ENCODE measurements at regions not wholly inside any gene's neighbourhood (a gene's known extent, or its start where the extent isn't known, plus 50 kb on each side); places are given as distances from the start of the nearest gene placed in this dataset.

- TF ChIP-seq, protein P1, sequence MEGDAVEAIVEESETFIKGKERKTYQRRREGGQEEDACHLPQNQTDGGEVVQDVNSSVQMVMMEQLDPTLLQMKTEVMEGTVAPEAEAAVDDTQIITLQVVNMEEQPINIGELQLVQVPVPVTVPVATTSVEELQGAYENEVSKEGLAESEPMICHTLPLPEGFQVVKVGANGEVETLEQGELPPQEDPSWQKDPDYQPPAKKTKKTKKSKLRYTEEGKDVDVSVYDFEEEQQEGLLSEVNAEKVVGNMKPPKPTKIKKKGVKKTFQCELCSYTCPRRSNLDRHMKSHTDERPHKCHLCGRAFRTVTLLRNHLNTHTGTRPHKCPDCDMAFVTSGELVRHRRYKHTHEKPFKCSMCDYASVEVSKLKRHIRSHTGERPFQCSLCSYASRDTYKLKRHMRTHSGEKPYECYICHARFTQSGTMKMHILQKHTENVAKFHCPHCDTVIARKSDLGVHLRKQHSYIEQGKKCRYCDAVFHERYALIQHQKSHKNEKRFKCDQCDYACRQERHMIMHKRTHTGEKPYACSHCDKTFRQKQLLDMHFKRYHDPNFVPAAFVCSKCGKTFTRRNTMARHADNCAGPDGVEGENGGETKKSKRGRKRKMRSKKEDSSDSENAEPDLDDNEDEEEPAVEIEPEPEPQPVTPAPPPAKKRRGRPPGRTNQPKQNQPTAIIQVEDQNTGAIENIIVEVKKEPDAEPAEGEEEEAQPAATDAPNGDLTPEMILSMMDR (IDR thresholded peaks at IDR 0.05; ENCODE audit: insufficient read depth in 1 of 2, low read depth in 1 of 2, low read length in 1 of 2, severe bottlenecking in 1 of 2, unreplicated experiment in 1 of 2) = no peak
- no peaks in the 10 kb centered on the region for H3K27me3 ChIP-seq (replicated peaks; ENCODE audit: control insufficient read depth, insufficient read depth, low read length)
- CTCF ChIA-PET = no interaction called here
- BruUV-seq (replicated peaks) = no TSS peak
- peaks cover 17% of the 10 kb centered on the region for H3K9me3 Mint-ChIP-seq (ENCODE audit: unreplicated experiment)
- no peaks in the 10 kb centered on the region for H3K4me1 Mint-ChIP-seq (ENCODE audit: low read depth, unreplicated experiment)
- H3K4me3 Mint-ChIP-seq (ENCODE audit: unreplicated experiment) = no peak overlapping the region
- H3K4me1 ChIP-seq = no peaks in the 10 kb centered on the region
- no peaks in the 10 kb centered on the region for H3K36me3 ChIP-seq (ENCODE audit: control insufficient read depth, insufficient read depth, low read length)
- no peak for DNase-seq
- no peak overlapping the region for H3K27ac Mint-ChIP-seq (ENCODE audit: unreplicated experiment)
- POLR2A ChIA-PET = no interaction called here
- intact Hi-C loops (cut with micrococcal nuclease; ENCODE audit: unreplicated experiment) = no loop called here
- no peaks in the 10 kb centered on the region for H3K27me3 Mint-ChIP-seq (ENCODE audit: insufficient read depth, unreplicated experiment)
- H3K36me3 Mint-ChIP-seq (ENCODE audit: insufficient read depth, unreplicated experiment) = no peaks in the 10 kb centered on the region
- no peak overlapping the region for H3K4me3 ChIP-seq (ENCODE audit: low read depth, low read length)
- H3K9me3 ChIP-seq = peaks cover 7% of the 10 kb centered on the region
These were observed 420.3 kb downstream of the CCDC91 start for GRCh38 chr12:28610401-28611114.

- CTCF ChIA-PET = no interaction called here
- Histone ChIP-seq H3K4me3 (ENCODE audit: low read depth, low read length) (no peak overlapping the region), H3K27me3 (replicated peaks; ENCODE audit: control insufficient read depth, insufficient read depth, low read length) (no peaks in the 10 kb centered on the region), H3K36me3 (ENCODE audit: control insufficient read depth, insufficient read depth, low read length) (no peaks in the 10 kb centered on the region), H3K9me3 (peaks cover 7% of the 10 kb centered on the region), H3K4me1 (no peaks in the 10 kb centered on the region)
- TF ChIP-seq, protein P1 (IDR thresholded peaks at IDR 0.05; ENCODE audit: insufficient read depth in 1 of 2, low read depth in 1 of 2, low read length in 1 of 2, severe bottlenecking in 1 of 2, unreplicated experiment in 1 of 2) = no peak
- DNase-seq = no peak
- H3K4me3 Mint-ChIP-seq (ENCODE audit: unreplicated experiment) = no peak overlapping the region
- no peaks in the 10 kb centered on the region for H3K4me1 Mint-ChIP-seq (ENCODE audit: low read depth, unreplicated experiment)
- H3K36me3 Mint-ChIP-seq (ENCODE audit: insufficient read depth, unreplicated experiment) = no peaks in the 10 kb centered on the region
- intact Hi-C loops (cut with micrococcal nuclease; ENCODE audit: unreplicated experiment) = no loop called here
- BruUV-seq (replicated peaks) = no TSS peak
- POLR2A ChIA-PET = no interaction called here
- H3K27me3 Mint-ChIP-seq (ENCODE audit: insufficient read depth, unreplicated experiment) = peaks cover under 1% of the 10 kb centered on the region
- peaks cover 21% of the 10 kb centered on the region for H3K9me3 Mint-ChIP-seq (ENCODE audit: unreplicated experiment)
- no peak overlapping the region for H3K27ac Mint-ChIP-seq (ENCODE audit: unreplicated experiment)
These were observed 420.8 kb downstream of the CCDC91 start for GRCh38 chr12:28611115-28611435.

DNA sequence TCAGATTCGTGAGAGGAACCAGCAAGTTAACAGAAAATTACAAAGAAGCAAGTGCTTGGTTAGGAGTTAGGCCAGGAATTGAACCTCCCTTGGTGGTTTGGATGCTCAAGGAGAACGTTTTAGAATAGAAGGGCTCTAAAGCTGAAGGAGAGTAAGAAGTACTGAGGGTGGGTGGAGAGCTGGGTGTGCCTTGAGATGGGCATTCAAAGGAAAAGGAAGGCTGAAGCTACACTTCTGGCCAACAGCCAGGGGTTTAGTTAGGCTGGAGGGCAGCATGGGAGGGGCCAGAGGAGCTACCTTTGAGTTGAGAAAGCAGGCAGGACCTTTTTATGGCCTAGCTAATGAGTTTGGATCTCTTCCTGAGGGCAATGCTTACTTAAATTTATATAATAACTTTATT lies 421.2 kb downstream of the CCDC91 start:
- peaks cover 4% of the 10 kb centered on the region for H3K27me3 Mint-ChIP-seq (ENCODE audit: insufficient read depth, unreplicated experiment)
- intact Hi-C loops (cut with micrococcal nuclease; ENCODE audit: unreplicated experiment) = no loop called here
- no peak overlapping the region for H3K4me3 Mint-ChIP-seq (ENCODE audit: unreplicated experiment)
- no peak for DNase-seq
- POLR2A ChIA-PET = no interaction called here
- H3K36me3 Mint-ChIP-seq (ENCODE audit: insufficient read depth, unreplicated experiment) = no peaks in the 10 kb centered on the region
- no peak overlapping the region for H3K4me3 ChIP-seq (ENCODE audit: low read depth, low read length)
- CTCF ChIA-PET = no interaction called here
- H3K9me3 Mint-ChIP-seq (ENCODE audit: unreplicated experiment) = peaks cover 24% of the 10 kb centered on the region
- TF ChIP-seq, protein P1 (IDR thresholded peaks at IDR 0.05; ENCODE audit: insufficient read depth in 1 of 2, low read depth in 1 of 2, low read length in 1 of 2, severe bottlenecking in 1 of 2, unreplicated experiment in 1 of 2) = no peak
- no peaks in the 10 kb centered on the region for H3K4me1 ChIP-seq
- no peaks in the 10 kb centered on the region for H3K36me3 ChIP-seq (ENCODE audit: control insufficient read depth, insufficient read depth, low read length)
- H3K27me3 ChIP-seq (replicated peaks; ENCODE audit: control insufficient read depth, insufficient read depth, low read length) = no peaks in the 10 kb centered on the region
- H3K9me3 ChIP-seq = peaks cover 7% of the 10 kb centered on the region
- H3K4me1 Mint-ChIP-seq (ENCODE audit: low read depth, unreplicated experiment) = no peaks in the 10 kb centered on the region
- no peak overlapping the region for H3K27ac Mint-ChIP-seq (ENCODE audit: unreplicated experiment)
- BruUV-seq (replicated peaks) = no TSS peak
